ENCODE measurements at regions not wholly inside any gene's neighbourhood (a gene's known extent, or its start where the extent isn't known, plus 50 kb on each side); places are given as distances from the start of the nearest gene placed in this dataset.

DNA sequence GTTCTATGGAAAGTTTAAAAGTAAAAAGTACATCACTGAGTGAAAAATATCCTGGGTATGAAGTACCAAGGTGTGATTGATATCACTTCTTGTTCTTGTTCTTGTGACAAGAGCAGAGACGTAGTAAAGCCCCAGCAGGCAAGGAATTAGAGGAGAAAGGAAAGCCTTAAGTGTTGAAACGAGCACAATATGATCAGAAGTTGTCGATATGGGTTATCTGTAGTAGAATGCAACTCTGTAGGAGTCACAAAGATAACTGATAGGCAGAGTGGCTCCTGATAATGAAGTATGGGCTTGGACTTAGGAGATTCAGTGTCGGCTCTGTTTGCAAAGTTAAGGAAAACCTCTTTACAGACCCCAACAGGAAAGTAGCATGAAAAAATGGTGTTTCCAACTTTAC, 1179.1 kb downstream of the DTWD2 start:
- WGBS = 72% methylated on average over 4 of the region's 4 CpGs
- Histone ChIP-seq H3K4me1 (replicated peaks) (no peaks in the 10 kb centered on the region), H3K27ac (no peak overlapping the region), H3K36me3 (no peaks in the 10 kb centered on the region), H3K4me3 (no peak overlapping the region), H3K9me3 (no peaks in the 10 kb centered on the region), H3K27me3 (replicated peaks; ENCODE audit: insufficient read depth) (no peaks in the 10 kb centered on the region)
- intact Hi-C loops (cut with DNase I) = no loop called here
- TF ChIP-seq, protein P1, sequence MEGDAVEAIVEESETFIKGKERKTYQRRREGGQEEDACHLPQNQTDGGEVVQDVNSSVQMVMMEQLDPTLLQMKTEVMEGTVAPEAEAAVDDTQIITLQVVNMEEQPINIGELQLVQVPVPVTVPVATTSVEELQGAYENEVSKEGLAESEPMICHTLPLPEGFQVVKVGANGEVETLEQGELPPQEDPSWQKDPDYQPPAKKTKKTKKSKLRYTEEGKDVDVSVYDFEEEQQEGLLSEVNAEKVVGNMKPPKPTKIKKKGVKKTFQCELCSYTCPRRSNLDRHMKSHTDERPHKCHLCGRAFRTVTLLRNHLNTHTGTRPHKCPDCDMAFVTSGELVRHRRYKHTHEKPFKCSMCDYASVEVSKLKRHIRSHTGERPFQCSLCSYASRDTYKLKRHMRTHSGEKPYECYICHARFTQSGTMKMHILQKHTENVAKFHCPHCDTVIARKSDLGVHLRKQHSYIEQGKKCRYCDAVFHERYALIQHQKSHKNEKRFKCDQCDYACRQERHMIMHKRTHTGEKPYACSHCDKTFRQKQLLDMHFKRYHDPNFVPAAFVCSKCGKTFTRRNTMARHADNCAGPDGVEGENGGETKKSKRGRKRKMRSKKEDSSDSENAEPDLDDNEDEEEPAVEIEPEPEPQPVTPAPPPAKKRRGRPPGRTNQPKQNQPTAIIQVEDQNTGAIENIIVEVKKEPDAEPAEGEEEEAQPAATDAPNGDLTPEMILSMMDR (IDR thresholded peaks at IDR 0.05) = no peak
- TF ChIP-seq POLR2AphosphoS5 (IDR thresholded peaks at IDR 0.05) (no peak), POLR2A (IDR thresholded peaks at IDR 0.05) (no peak)
- DNase-seq (ENCODE audit: low spot score) = no peak

DNA sequence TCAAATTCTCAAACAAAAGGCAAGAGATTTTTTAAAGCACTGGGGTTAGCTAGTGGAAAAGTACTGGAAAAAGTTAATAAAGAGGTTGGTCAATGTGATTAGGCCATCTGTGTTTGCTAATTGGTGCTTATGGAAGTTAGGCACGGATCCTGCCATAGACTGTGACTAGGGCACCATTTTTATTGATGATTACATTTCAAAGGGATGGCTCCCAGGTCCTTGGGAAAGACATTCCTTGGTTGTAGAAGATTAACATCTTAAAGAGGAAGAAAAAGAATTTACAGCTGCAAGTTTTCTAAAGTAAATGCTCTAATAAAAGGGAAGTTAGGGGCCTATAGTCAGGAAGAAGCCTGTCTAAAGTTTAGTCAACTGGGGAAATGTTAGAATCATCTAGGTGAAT, 1183.3 kb downstream of the DTWD2 start:
- Histone ChIP-seq H3K36me3 (no peaks in the 10 kb centered on the region), H3K4me3 (no peak overlapping the region), H3K27ac (no peak overlapping the region), H3K27me3 (replicated peaks; ENCODE audit: insufficient read depth) (no peaks in the 10 kb centered on the region), H3K4me1 (replicated peaks) (no peaks in the 10 kb centered on the region), H3K9me3 (no peaks in the 10 kb centered on the region)
- TF ChIP-seq, protein P1 (IDR thresholded peaks at IDR 0.05) = no peak
- TF ChIP-seq POLR2A (IDR thresholded peaks at IDR 0.05) (no peak), POLR2AphosphoS5 (IDR thresholded peaks at IDR 0.05) (no peak)
- intact Hi-C loops (cut with DNase I) = no loop called here
- no peak for DNase-seq (ENCODE audit: low spot score)
- WGBS = 45% methylated on average over 1 of the region's 1 CpG

DNA sequence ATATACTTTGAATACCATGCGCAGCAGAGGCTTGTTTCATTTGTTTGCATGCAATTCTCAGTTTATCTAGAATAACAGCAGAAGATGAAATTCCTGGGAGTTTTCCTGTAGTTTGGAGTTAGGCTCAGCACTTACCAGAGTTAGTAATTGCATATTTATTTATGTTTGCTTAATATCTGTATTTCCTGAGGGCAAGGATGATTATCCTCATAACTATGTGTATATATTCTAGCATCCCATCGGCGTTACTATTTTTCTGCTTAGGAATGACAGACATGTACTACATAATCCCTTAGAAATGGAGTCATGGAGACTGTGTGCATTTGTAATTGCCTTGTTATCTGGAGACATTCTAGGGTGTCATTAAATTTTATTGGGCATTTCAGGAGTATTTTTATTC, 1184.8 kb downstream of the DTWD2 start:
- Histone ChIP-seq H3K4me3 (no peak overlapping the region), H3K27me3 (replicated peaks; ENCODE audit: insufficient read depth) (no peaks in the 10 kb centered on the region), H3K36me3 (no peaks in the 10 kb centered on the region), H3K27ac (no peak overlapping the region), H3K9me3 (no peaks in the 10 kb centered on the region), H3K4me1 (replicated peaks) (no peaks in the 10 kb centered on the region)
- TF ChIP-seq POLR2A (IDR thresholded peaks at IDR 0.05) = no peak
- TF ChIP-seq, protein P1 (IDR thresholded peaks at IDR 0.05) = no peak
- no peak for TF ChIP-seq POLR2AphosphoS5 (IDR thresholded peaks at IDR 0.05)
- WGBS = 68% methylated on average over 3 of the region's 3 CpGs
- intact Hi-C loops (cut with DNase I) = no loop called here
- DNase-seq (ENCODE audit: low spot score) = no peak

DNA sequence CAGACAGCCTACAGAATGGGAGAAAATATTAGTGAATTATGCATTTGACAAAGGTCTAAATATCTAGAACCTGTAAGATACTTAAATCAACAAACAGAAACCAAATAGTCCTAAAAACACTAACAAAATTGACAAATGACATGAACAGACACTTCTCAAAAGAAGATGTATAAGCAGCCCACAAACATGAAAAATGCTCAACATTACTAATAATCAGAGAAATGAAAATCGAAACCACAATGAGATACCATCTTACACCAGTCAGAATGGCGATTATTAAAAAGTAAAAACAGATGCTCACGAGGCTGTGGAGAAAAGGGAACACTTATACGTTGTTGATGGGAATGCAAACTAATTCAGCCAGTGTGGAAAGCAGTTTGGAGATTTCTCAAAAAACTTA, 1186.8 kb downstream of the DTWD2 start:
- Histone ChIP-seq H3K4me1 (replicated peaks) (no peaks in the 10 kb centered on the region), H3K36me3 (no peaks in the 10 kb centered on the region), H3K4me3 (no peak overlapping the region), H3K27ac (no peak overlapping the region), H3K9me3 (no peaks in the 10 kb centered on the region), H3K27me3 (replicated peaks; ENCODE audit: insufficient read depth) (no peaks in the 10 kb centered on the region)
- no peak for TF ChIP-seq POLR2A (IDR thresholded peaks at IDR 0.05)
- TF ChIP-seq, protein P1 (IDR thresholded peaks at IDR 0.05) = no peak
- no peak for TF ChIP-seq POLR2AphosphoS5 (IDR thresholded peaks at IDR 0.05)
- intact Hi-C loops (cut with DNase I) = no loop called here
- WGBS = 96% methylated on average over 4 of the region's 4 CpGs
- no peak for DNase-seq (ENCODE audit: low spot score)

DNA sequence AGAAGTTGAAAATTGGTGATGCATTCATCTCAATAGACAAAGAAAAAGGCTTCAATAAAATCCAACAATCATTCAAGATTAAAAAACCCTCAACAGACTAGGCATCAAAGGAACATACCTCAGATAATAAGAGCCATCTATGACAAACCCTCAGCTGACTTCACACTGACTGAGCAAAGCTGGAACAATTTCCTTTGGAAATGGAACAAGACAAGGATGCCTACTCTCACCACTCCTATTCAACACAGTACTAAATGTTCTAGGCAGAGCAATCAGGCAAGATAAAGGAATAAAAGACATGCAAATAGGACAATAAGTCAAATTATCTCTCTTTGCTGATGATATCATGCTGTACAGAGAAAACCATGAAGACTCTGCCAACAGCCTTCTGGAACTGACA, 1188.1 kb downstream of the DTWD2 start:
- no peaks in the 10 kb centered on the region for H3K4me1 ChIP-seq (replicated peaks)

More for the DNA sequence above, 1188.1 kb downstream of the DTWD2 start:
- TF ChIP-seq, protein P1 (IDR thresholded peaks at IDR 0.05) = no peak
- TF ChIP-seq POLR2AphosphoS5 (IDR thresholded peaks at IDR 0.05) = peak; percentile 79
- intact Hi-C loops (cut with DNase I) = no loop called here
- DNase-seq (ENCODE audit: low spot score) = peak; percentile 34
- H3K27me3 ChIP-seq (replicated peaks; ENCODE audit: insufficient read depth) = no peaks in the 10 kb centered on the region
- H3K36me3 ChIP-seq = no peaks in the 10 kb centered on the region
- H3K9me3 ChIP-seq = no peaks in the 10 kb centered on the region
- H3K27ac ChIP-seq = no peak overlapping the region
- no peak overlapping the region for H3K4me3 ChIP-seq
